Stomach (tissue), 8 donors: ENCODE measurements at regions not wholly inside any gene's neighbourhood (a gene's known extent, or its start where the extent isn't known, plus 50 kb on each side); places are given as distances from the start of the nearest gene placed in this dataset.

Source experiments
- DNase-seq, 2 donors: peaks; one replicate each; pipeline versions ENCODE4 v3.0.0 to v3.0.0-alpha.2; 2013 to 2019
- H3K27ac ChIP-seq, 5 donors: fragments of 200-600 bp in 4 of 5; sonication (generic) in 4 of 5; one replicate each; pipeline ENCODE4 v1.5.1; 2013 to 2019; ENCODE audit warnings: mild to moderate bottlenecking in 1 of 5, moderate library complexity in 1 of 5
- H3K27me3 ChIP-seq, 3 donors: fragments of 200-600 bp; sonication (generic); one replicate each; pipeline ENCODE4 v1.5.1; 2017 to 2019; ENCODE audit warnings: mixed run types in 1 of 3
- H3K36me3 ChIP-seq, 4 donors: fragments of 200-600 bp; sonication (generic); 1 replicate in 3 of 4; 2 replicates in 1 of 4; pipeline ENCODE4 v1.5.1; 2016 to 2019
- H3K4me1 ChIP-seq, 4 donors: fragments of 200-600 bp; sonication (generic); one replicate each; pipeline ENCODE4 v1.5.1; 2016 to 2019
- H3K4me3 ChIP-seq, 4 donors: fragments of 200-600 bp; sonication (generic) in 3 of 4; one replicate each; pipeline ENCODE4 v1.5.1; 2016 to 2019; ENCODE audit warnings: mild to moderate bottlenecking in 1 of 4
- H3K9me3 ChIP-seq, 4 donors: fragments of 200-600 bp; sonication (generic); one replicate each; pipeline ENCODE4 v1.5.1; 2016 to 2019
- EP300 ChIP-seq: sonication (generic); formaldehyde crosslinking; IDR thresholded peaks from one replicate; pipeline ENCODE4 v1.6.1; 2017; ENCODE audit warnings: antibody characterized with exemption
- POLR2A ChIP-seq, 4 donors: fragments of 450-650 bp; IDR thresholded peaks; one replicate each; pipeline ENCODE4 v1.6.1; 2016; ENCODE audit warnings: antibody characterized with exemption in 4 of 4, control low read depth in 2 of 4, mild to moderate bottlenecking in 1 of 4, moderate library complexity in 1 of 4
- POLR2AphosphoS5 ChIP-seq, 3 donors: sonication (generic); formaldehyde crosslinking; IDR thresholded peaks; one replicate each; pipeline ENCODE4 v1.6.1; 2016; ENCODE audit warnings: antibody characterized with exemption in 3 of 3
- WGBS, 5 donors: extraction: QIAGEN DNeasy Blood & Tissue Kit in 3 of 5; methylation state at CpG; one replicate each; pipeline versions ENCODE4 v1.1.5 to v1.1.7; 2013 to 2018; 5-methylcytosine and 5-hydroxymethylcytosine counted together
- intact Hi-C: fragments of 100-400 bp; cut with DNase I; formaldehyde crosslinking; loops from one replicate; pipeline ENCODE4 v1.15.1; 2023; ENCODE audit warnings: low total_unique reads
- TF ChIP-seq, protein P1 (sequence below), 7 experiments: fragments of 450-650 bp in 4 of 7; fragments of 200-600 bp in 3 of 7; sonication (generic) in 3 of 7; IDR thresholded peaks; one replicate each; pipeline ENCODE4 v1.5.1; 2016 to 2019; ENCODE audit warnings: antibody characterized with exemption in 7 of 7, control low read depth in 2 of 7, mild to moderate bottlenecking in 1 of 7
- donor health status: healthy with polysubstance abuse.
- donor health status: Bipolar disorder and iron deficiency.
- donor health status: healthy.

DNA sequence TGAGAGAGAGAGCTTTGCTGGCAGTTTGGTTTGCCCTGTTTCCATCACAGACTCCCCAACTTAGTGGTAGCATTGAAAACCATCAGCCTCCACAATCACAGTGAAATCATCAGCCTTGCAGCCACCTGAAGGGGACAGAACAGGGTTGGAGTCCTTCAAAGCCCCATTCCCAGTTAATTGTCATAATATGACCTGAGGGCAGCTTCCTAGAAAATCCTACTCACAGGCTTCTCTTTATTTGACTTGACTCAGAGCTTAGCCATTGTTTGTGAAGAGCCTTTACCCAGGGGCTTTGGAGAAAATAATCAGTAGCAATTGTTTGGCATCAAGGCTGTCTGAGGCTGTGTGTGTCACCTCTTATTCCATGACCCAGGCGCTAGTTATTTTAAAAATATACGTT is 308.7 kb downstream of the CBLN2 start:
- no peaks in the 10 kb centered on the region for H3K4me1 ChIP-seq
- intact Hi-C loops = no loop called here
- no peak overlapping the region for H3K4me3 ChIP-seq
- H3K36me3 ChIP-seq = no peaks in the 10 kb centered on the region
- no peaks in the 10 kb centered on the region for H3K27me3 ChIP-seq
- DNase-seq = no peak
- H3K27ac ChIP-seq = no peak overlapping the region
- TF ChIP-seq POLR2AphosphoS5 (IDR thresholded peaks at IDR 0.05) (no peak), POLR2A (IDR thresholded peaks at IDR 0.05) (no peak)
- no peaks in the 10 kb centered on the region for H3K9me3 ChIP-seq
- 42 to 62% (median 49%) methylated on average over 2 of the region's 2 CpGs for WGBS, 5 donors

DNA sequence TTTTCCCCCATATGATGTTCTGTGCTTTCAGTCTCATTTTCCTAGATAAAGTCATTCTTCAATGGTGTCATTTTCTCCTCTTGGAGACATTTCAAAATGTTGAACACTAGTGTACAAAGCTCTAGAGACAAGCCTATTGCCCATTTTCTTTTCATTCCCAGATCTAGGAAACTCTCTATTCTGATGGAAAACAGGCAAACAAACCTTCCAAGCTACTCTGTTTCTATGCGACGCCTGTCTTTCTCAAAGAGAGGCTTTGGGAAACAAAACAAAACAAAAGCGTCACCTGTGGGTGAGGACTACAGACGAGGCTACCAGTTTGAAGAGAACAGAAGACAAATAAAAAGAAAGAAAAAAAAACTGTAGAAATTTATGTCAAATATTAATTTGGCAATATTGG is 311.0 kb downstream of the CBLN2 start:
- no peak overlapping the region for H3K4me3 ChIP-seq
- TF ChIP-seq POLR2A (IDR thresholded peaks at IDR 0.05) (no peak), POLR2AphosphoS5 (IDR thresholded peaks at IDR 0.05) (no peak), EP300 (no peak)
- TF ChIP-seq, protein P1, sequence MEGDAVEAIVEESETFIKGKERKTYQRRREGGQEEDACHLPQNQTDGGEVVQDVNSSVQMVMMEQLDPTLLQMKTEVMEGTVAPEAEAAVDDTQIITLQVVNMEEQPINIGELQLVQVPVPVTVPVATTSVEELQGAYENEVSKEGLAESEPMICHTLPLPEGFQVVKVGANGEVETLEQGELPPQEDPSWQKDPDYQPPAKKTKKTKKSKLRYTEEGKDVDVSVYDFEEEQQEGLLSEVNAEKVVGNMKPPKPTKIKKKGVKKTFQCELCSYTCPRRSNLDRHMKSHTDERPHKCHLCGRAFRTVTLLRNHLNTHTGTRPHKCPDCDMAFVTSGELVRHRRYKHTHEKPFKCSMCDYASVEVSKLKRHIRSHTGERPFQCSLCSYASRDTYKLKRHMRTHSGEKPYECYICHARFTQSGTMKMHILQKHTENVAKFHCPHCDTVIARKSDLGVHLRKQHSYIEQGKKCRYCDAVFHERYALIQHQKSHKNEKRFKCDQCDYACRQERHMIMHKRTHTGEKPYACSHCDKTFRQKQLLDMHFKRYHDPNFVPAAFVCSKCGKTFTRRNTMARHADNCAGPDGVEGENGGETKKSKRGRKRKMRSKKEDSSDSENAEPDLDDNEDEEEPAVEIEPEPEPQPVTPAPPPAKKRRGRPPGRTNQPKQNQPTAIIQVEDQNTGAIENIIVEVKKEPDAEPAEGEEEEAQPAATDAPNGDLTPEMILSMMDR (IDR thresholded peaks at IDR 0.05) = no peak
- intact Hi-C loops = no loop called here

DNA sequence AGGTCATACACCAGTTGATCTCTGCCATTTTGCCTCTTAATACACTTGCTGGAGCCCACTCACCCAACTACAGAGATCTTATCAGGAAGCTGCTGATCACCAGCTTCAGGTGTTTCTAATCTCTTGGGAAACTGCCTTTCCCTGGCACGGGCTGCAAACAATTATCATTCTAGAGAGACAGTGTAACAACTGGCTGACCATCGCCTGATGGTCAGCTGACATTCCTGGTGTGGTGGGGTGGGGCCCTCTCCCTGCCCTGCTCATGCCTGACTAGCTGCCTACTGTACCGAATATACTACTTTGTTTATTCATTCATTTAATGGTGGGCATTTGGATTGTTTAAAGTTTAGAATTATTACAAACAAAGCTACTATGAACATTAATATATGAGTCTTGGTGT is 311.5 kb downstream of the CBLN2 start:
- Histone ChIP-seq H3K27ac (no peak overlapping the region), H3K9me3 (no peaks in the 10 kb centered on the region), H3K36me3 (no peaks in the 10 kb centered on the region), H3K4me1 (no peaks in the 10 kb centered on the region), H3K27me3 (no peaks in the 10 kb centered on the region), H3K4me3 (no peak overlapping the region)
- intact Hi-C loops = no loop called here
- TF ChIP-seq, protein P1 (IDR thresholded peaks at IDR 0.05) = no peak
- TF ChIP-seq POLR2AphosphoS5 (IDR thresholded peaks at IDR 0.05) = no peak
- no peak for TF ChIP-seq EP300
- no peak for TF ChIP-seq POLR2A (IDR thresholded peaks at IDR 0.05)
- no peak for DNase-seq
- 52 to 71% (median 67%) methylated on average over 3 of the region's 3 CpGs for WGBS, 5 donors

More for the DNA sequence above, 311.0 kb downstream of the CBLN2 start:
- Histone ChIP-seq H3K9me3 (no peaks in the 10 kb centered on the region), H3K27ac (no peak overlapping the region), H3K36me3 (no peaks in the 10 kb centered on the region), H3K27me3 (no peaks in the 10 kb centered on the region), H3K4me1 (no peaks in the 10 kb centered on the region)
- no peak for DNase-seq
- 31 to 59% (median 46%) methylated on average over 4 of the region's 4 CpGs for WGBS, 5 donors

DNA sequence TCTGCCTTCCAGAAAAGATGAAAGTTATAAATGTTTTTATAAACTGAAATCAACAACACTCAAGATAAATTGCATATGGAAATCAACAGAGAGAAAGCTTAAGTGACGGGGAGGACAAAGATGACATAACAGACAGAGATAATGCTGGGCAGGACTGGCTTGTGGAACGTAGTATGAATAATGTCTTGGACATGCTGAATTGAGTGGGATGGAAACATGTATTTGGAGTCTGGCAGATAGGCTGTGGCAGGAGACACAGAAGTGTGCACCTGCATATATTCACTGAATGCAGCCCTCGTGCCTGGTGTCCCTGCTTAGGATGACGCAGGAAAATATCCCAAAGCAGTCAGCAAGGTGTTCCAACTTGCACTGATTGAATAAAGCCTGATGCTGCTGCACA is 318.2 kb downstream of the CBLN2 start:
- Histone ChIP-seq H3K4me3 (no peak overlapping the region), H3K9me3 (no peaks in the 10 kb centered on the region), H3K27ac (no peak overlapping the region), H3K36me3 (no peaks in the 10 kb centered on the region), H3K27me3 (no peaks in the 10 kb centered on the region), H3K4me1 (no peaks in the 10 kb centered on the region)
- TF ChIP-seq POLR2AphosphoS5 (IDR thresholded peaks at IDR 0.05) (no peak), EP300 (no peak), POLR2A (IDR thresholded peaks at IDR 0.05) (no peak)
- TF ChIP-seq, protein P1 (IDR thresholded peaks at IDR 0.05) = no peak
- intact Hi-C loops = no loop called here
- WGBS, 5 donors = 61 to 71% (median 63%) methylated on average over 4 of the region's 4 CpGs
- DNase-seq = no peak

- no peaks in the 10 kb centered on the region for H3K9me3 ChIP-seq
- no peaks in the 10 kb centered on the region for H3K4me1 ChIP-seq
- WGBS, 5 donors = 14 to 37% (median 18%) methylated on average over 1 of the region's 1 CpG
- no peaks in the 10 kb centered on the region for H3K27me3 ChIP-seq
- intact Hi-C loops = no loop called here
- no peaks in the 10 kb centered on the region for H3K36me3 ChIP-seq
- no peak for DNase-seq
- no peak overlapping the region for H3K4me3 ChIP-seq
- no peak overlapping the region for H3K27ac ChIP-seq
- TF ChIP-seq, protein P1 (IDR thresholded peaks at IDR 0.05) = no peak
- TF ChIP-seq EP300 (no peak), POLR2A (IDR thresholded peaks at IDR 0.05) (no peak), POLR2AphosphoS5 (IDR thresholded peaks at IDR 0.05) (no peak)
Measured at GRCh38 chr18:72223733-72224132, 320.4 kb downstream of the CBLN2 start.
